Ascending aorta (tissue), 2 donors: ENCODE measurements at regions not wholly inside any gene's neighbourhood (a gene's known extent, or its start where the extent isn't known, plus 50 kb on each side); places are given as distances from the start of the nearest gene placed in this dataset.
A peak's percentile ranks its signal among the peaks of the same experiment; 100 is the strongest.

Source experiments
- DNase-seq, 2 donors: peaks; one replicate each; pipeline ENCODE4 v3.0.0-alpha.2; 2019; ENCODE audit warnings: low spot score in 2 of 2
- H3K27ac ChIP-seq, 2 donors: fragments of 200-600 bp; sonication (generic); one replicate each; pipeline ENCODE4 v1.5.1; 2016 to 2017; ENCODE audit warnings: mild to moderate bottlenecking in 1 of 2
- H3K27me3 ChIP-seq: fragments of 200-600 bp; sonication (generic); one replicate; pipeline ENCODE4 v1.5.1; 2017
- H3K36me3 ChIP-seq, 2 donors: fragments of 200-600 bp; sonication (generic); one replicate each; pipeline ENCODE4 v1.5.1; 2016
- H3K4me1 ChIP-seq, 2 donors: fragments of 200-600 bp; sonication (generic); one replicate each; pipeline ENCODE4 v1.5.1; 2016 to 2017; ENCODE audit warnings: mild to moderate bottlenecking in 1 of 2
- H3K4me3 ChIP-seq, 2 donors: fragments of 200-600 bp; sonication (generic); one replicate each; pipeline ENCODE4 v1.5.1; 2016 to 2017; ENCODE audit warnings: mild to moderate bottlenecking in 1 of 2
- H3K9me3 ChIP-seq, 2 donors: fragments of 200-600 bp; sonication (generic); one replicate each; pipeline ENCODE4 v1.5.1; 2016
- intact Hi-C: fragments of 100-400 bp; cut with DNase I; formaldehyde crosslinking; loops from one replicate; pipeline ENCODE4 v1.15.1; 2023
- TF ChIP-seq, protein P1 (sequence below), 3 experiments: fragments of 200-600 bp in 2 of 3; fragments of 450-650 bp in 1 of 3; sonication (generic) in 2 of 3; IDR thresholded peaks; one replicate each; pipeline ENCODE4 v1.5.1; 2016 to 2019; ENCODE audit warnings: antibody characterized with exemption in 3 of 3, mild to moderate bottlenecking in 1 of 3, moderate library complexity in 1 of 3

DNA sequence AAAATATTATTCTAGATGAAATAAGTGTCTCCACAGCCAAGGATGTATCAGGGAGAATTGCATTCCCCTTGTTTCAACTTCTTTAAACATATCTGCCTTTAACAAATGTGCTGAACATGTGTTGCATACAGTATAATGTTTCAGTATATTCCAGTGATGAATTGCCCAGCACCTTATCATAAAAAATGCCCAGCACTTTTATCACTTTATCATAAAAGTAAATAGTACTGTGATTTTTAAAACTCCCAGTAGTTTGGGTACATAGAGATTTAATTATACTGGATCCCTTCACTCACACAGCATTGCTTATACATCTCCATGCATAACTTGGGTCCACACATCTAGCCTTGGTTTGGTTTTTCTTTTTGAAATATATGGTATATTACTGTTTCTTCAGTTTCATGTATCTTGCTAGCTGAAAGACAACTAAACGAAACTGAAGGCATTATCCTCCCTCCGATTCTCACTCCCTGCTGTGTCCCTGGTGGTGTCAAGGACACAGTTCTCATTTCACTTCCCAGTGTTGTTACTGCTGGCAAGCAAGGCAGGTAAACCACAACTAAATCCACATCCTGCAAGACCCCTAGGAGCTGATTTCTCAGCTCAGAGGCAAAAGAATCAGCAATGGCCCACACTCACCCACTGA is 118.2 kb upstream of the SLC44A3 start:
- DNase-seq: no peak
- H3K4me1 ChIP-seq: peaks cover 3 to 4% of the 10 kb centered on the region in 2 donors
- TF ChIP-seq, protein P1, sequence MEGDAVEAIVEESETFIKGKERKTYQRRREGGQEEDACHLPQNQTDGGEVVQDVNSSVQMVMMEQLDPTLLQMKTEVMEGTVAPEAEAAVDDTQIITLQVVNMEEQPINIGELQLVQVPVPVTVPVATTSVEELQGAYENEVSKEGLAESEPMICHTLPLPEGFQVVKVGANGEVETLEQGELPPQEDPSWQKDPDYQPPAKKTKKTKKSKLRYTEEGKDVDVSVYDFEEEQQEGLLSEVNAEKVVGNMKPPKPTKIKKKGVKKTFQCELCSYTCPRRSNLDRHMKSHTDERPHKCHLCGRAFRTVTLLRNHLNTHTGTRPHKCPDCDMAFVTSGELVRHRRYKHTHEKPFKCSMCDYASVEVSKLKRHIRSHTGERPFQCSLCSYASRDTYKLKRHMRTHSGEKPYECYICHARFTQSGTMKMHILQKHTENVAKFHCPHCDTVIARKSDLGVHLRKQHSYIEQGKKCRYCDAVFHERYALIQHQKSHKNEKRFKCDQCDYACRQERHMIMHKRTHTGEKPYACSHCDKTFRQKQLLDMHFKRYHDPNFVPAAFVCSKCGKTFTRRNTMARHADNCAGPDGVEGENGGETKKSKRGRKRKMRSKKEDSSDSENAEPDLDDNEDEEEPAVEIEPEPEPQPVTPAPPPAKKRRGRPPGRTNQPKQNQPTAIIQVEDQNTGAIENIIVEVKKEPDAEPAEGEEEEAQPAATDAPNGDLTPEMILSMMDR (IDR thresholded peaks at IDR 0.05): no peak
- H3K36me3 ChIP-seq: no peaks in the 10 kb centered on the region
- H3K27me3 ChIP-seq: no peaks in the 10 kb centered on the region
- no peak overlapping the region for H3K4me3 ChIP-seq
- H3K9me3 ChIP-seq: no peaks in the 10 kb centered on the region
- H3K27ac ChIP-seq: peak overlapping the region; percentile 16 to 29
- intact Hi-C loops: no loop called here

DNA sequence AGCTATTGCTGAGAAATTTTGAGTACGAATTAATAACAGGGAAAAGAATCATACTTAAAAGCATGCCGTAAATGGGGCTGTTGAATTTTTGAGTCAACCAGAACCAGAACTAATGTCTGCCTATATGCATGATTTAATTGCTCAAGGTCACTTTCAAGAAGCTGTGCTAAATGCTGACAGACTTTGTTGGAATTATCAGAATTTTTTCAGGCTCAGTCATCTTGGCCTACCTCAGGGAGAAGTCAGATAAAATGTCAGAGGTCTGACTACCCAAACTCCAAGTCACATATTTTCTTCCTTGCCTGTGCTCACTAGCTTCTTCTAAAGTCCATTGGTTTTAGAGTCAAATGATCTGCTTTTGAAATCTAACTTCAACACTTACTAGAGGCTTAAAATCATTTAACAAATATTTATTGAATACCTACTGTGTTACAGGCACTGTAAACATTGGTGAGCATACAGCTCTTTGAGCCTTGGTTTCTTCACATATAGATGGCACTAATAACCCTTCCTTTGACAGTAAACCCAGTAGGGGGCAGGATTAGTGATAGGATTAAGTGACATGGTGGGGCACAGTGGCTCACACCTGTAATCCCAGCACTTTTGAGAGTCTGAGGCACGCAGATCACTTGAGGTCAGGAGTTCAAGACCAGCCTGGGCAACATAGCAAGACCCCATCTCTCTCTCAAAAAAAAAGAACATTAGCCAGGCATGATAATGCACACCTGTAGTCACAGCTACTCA is 121.2 kb upstream of the SLC44A3 start:
- H3K4me1 ChIP-seq: no peaks in the 10 kb centered on the region

DNA sequence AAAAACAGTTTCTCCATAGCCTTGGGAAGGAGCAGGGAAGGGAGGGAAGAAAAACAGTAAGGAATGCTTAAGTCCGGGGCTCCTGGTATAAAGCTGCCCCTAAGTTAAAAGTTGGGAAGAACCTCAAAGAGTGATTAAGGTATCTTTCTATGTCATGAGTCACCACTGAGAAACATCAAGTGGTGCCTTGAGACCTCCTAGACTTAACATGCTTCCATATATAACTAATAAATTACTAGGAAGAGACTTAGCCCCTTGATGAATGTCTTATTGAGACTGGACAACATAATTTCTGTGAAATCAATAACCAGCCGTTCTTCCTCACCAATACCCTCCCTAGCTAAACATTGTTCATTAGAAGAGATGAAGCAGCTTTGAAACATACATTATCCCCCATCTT is 121.8 kb upstream of the SLC44A3 start:
- no peaks in the 10 kb centered on the region for H3K4me1 ChIP-seq
- intact Hi-C loops: no loop called here
- TF ChIP-seq, protein P1 (IDR thresholded peaks at IDR 0.05): no peak
- H3K9me3 ChIP-seq: no peaks in the 10 kb centered on the region
- H3K4me3 ChIP-seq: no peak overlapping the region
- no peak for DNase-seq
- no peaks in the 10 kb centered on the region for H3K36me3 ChIP-seq
- H3K27me3 ChIP-seq: no peaks in the 10 kb centered on the region
- no peak overlapping the region for H3K27ac ChIP-seq

More for the DNA sequence above, 121.2 kb upstream of the SLC44A3 start:
- Histone ChIP-seq H3K36me3 (no peaks in the 10 kb centered on the region), H3K27ac (no peak overlapping the region), H3K9me3 (no peaks in the 10 kb centered on the region), H3K27me3 (no peaks in the 10 kb centered on the region), H3K4me3 (no peak overlapping the region)
- no peak for DNase-seq
- TF ChIP-seq, protein P1 (IDR thresholded peaks at IDR 0.05): no peak
- intact Hi-C loops: no loop called here

DNA sequence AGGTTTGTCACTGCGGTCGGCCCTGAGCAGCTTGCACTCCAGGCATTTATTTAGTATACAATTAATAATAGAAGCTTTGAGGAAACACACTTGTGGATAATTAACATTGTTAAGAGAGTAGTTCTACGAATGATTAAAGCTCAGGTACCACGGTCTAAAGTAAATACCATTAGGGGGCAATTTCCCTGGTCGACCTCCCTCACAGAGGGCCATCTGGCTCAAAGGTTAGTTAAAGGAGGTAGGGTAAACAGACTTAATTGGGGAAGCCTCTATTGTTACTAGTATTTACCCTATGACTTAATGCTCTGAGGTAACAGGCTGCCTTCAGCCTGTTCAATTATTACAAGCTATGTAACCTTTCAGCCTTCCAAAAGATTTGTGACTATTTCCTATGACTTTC is 122.3 kb upstream of the SLC44A3 start:
- Histone ChIP-seq H3K4me1 (no peaks in the 10 kb centered on the region), H3K4me3 (no peak overlapping the region), H3K9me3 (no peaks in the 10 kb centered on the region), H3K27ac (no peak overlapping the region), H3K27me3 (no peaks in the 10 kb centered on the region), H3K36me3 (no peaks in the 10 kb centered on the region)
- intact Hi-C loops: no loop called here
- DNase-seq: no peak
- TF ChIP-seq, protein P1 (IDR thresholded peaks at IDR 0.05): no peak

DNA sequence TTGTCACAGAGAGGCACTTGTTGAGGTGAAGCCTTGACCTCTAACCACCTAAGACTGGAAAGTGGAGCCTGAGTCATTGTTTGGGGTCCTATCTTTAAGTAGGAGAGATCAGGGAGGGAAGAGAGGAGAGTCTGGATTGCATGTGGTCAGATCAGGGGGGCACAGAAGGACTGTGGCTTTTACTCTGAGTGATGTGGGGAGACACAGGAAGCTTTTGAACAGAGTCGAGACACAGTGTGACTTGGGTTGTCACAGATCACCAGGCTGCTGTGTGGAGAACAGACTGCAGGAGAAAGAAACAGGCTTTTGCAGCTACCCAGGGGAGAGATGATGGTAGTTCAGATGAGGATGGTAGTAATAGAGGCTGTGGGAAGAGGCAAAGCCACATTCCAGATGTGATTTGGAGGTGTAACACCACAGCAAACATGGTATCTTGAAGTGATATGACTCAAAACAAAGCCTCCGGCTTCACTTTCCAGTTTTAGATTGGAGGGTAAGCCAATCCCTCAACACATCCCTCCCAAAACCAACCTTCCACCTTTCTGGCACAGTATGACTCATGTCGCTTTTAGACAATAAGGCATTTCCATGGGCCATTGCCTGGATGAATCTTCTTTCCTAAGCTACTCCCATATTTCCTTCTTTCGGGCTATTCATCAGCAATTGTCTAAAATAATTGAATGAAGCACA is 125.8 kb upstream of the SLC44A3 start:
- intact Hi-C loops: no loop called here
- H3K9me3 ChIP-seq: no peaks in the 10 kb centered on the region
- no peak overlapping the region for H3K27ac ChIP-seq
- DNase-seq: no peak
- no peaks in the 10 kb centered on the region for H3K27me3 ChIP-seq
- peaks cover 2 to 13% of the 10 kb centered on the region in 2 donors for H3K4me1 ChIP-seq
- no peaks in the 10 kb centered on the region for H3K36me3 ChIP-seq
- TF ChIP-seq, protein P1 (IDR thresholded peaks at IDR 0.05): no peak
- no peak overlapping the region for H3K4me3 ChIP-seq
